ENCODE measurements at regions not wholly inside any gene's neighbourhood (a gene's known extent, or its start where the extent isn't known, plus 50 kb on each side); places are given as distances from the start of the nearest gene placed in this dataset.

- TF ChIP-seq POLR2A (IDR thresholded peaks at IDR 0.05; ENCODE audit: low read length), result no peak
- TF ChIP-seq GATA1 (IDR thresholded peaks at IDR 0.05; ENCODE audit: low read depth, low read length), result no peak
These were observed 1139.1 kb upstream of the SEMA6A start for GRCh38 chr5:117713585-117714198.
